VCaP (cell line): ENCODE measurements at regions not wholly inside any gene's neighbourhood (a gene's known extent, or its start where the extent isn't known, plus 50 kb on each side); places are given as distances from the start of the nearest gene placed in this dataset.

ENCODE experiments used
- H3K27ac ChIP-seq: fragments of 450-650 bp; 2 replicates; pipeline ENCODE4 v1.5.1; 2017
- TF ChIP-seq, protein P1 (sequence below): fragments of 450-650 bp; conservative IDR thresholded peaks from 2 replicates; pipeline ENCODE4 v1.5.1; 2017; ENCODE audit warnings: mild to moderate bottlenecking, moderate library complexity

GRCh38 chr10:123299598-123299997 is 145.4 kb downstream of the BUB3 start:
- no peak overlapping the region for H3K27ac ChIP-seq
- TF ChIP-seq, protein P1, sequence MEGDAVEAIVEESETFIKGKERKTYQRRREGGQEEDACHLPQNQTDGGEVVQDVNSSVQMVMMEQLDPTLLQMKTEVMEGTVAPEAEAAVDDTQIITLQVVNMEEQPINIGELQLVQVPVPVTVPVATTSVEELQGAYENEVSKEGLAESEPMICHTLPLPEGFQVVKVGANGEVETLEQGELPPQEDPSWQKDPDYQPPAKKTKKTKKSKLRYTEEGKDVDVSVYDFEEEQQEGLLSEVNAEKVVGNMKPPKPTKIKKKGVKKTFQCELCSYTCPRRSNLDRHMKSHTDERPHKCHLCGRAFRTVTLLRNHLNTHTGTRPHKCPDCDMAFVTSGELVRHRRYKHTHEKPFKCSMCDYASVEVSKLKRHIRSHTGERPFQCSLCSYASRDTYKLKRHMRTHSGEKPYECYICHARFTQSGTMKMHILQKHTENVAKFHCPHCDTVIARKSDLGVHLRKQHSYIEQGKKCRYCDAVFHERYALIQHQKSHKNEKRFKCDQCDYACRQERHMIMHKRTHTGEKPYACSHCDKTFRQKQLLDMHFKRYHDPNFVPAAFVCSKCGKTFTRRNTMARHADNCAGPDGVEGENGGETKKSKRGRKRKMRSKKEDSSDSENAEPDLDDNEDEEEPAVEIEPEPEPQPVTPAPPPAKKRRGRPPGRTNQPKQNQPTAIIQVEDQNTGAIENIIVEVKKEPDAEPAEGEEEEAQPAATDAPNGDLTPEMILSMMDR, result no peak

- H3K27ac ChIP-seq, result no peak overlapping the region
- TF ChIP-seq, protein P1, result no peak
Measured at GRCh38 chr10:123301077-123301857, 147.1 kb downstream of the BUB3 start.

GRCh38 chr10:123303581-123304337 is 149.6 kb downstream of the BUB3 start:
- H3K27ac ChIP-seq, result no peak overlapping the region
- TF ChIP-seq, protein P1, result no peak

GRCh38 chr10:123305671-123306070 is 151.5 kb downstream of the BUB3 start:
- TF ChIP-seq, protein P1, result no peak
- no peak overlapping the region for H3K27ac ChIP-seq

DNA sequence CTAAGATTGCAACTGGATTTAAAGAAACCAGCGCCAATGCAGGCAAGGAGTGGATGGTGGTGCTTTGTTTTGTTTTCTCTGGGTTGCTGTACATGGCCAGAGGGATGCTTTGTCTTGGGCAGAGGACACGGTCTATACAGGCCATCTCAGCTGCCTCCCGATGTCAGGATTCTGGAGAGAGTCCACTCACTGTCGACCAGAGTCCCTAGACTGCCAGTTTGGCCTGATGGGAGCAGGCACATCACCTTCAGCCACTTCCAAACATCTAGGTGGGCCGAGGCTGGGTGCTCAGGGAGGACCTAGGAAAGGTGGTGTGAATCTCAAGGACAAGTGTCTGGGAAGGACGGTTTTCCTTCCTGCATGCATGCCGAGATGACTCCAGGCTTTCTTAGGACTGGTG is 152.1 kb downstream of the BUB3 start:
- H3K27ac ChIP-seq, result no peak overlapping the region
- TF ChIP-seq, protein P1, result no peak

DNA sequence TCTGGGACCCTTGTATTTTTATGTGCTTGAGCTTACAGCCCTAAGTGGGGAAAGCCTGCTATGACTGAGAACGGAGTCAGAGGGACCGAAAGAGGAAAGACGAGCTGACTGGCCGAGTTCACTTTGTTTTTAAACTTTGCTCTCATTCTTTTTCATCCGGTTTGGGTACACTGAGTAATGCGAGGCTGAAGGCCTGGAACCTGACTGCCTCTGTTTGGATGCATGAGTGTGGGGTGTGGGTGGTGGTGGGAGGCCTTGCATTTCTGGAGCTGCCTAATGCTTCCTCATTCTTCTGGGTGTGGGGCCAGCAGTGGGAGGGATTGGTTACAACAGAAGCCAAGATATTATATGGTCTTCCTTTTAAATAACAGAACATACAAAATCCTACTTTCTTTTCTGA is 155.5 kb downstream of the BUB3 start:
- H3K27ac ChIP-seq, result no peak overlapping the region
- TF ChIP-seq, protein P1, result no peak

GRCh38 chr10:123316776-123317175 is 162.6 kb downstream of the BUB3 start:
- TF ChIP-seq, protein P1, result no peak
- no peak overlapping the region for H3K27ac ChIP-seq
